NCI-H345 treated with DMSO at 0.1 percent for 48 hours (cell line): ENCODE measurements at regions not wholly inside any gene's neighbourhood (a gene's known extent, or its start where the extent isn't known, plus 50 kb on each side); places are given as distances from the start of the nearest gene placed in this dataset.
"Not testable (repeated sequence)": the region's sequence is repeated elsewhere in the genome, so short reads cannot be mapped to it uniquely, and the experiment has no call there.

Experiments
- DNase-seq: peaks from one replicate; lab custom pipeline; 2025; ENCODE audit not compliant: unreplicated experiment; lab: John Stamatoyannopoulos, UW

DNA sequence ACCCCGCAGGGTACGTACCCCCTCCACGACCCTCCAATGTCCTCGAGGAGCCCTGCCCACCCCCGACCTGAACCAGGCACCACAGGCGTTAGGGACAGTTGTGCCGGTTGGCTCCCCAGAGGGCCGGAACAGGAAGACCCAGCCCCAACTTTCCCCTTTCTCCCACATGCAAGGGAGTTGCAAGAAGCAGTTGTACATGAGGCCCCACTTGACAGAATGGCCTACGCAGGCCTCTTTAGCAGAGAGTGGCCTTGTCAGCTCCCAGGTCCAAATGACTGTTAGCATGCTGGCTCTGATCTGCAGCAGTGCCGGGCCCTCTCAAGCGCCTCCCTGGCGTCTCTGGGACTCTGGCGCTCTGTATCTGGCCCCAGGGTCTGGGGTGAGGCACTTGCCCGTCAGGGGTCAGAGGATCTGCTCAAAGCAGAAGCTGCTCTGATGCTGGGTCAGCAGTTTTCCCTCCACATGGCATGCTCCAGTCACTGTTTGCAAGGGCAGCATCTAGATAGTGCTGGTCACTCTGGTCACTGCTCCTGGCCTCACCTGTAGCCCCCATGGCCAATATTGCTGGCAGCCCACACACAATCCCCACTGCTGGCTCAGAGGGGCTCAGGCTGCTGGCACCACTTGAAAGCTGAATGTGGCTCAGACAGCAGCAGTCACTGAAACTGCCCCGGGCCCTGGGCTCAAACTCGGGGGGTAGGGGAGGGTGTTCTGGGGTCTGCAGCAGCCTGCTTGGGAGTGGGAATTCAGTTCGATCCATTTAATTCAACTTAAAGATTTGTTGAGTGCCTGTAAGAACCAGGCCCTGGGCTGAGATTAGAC, 254.5 kb downstream of the FAM43A start:
- DNase-seq: no peak

DNA sequence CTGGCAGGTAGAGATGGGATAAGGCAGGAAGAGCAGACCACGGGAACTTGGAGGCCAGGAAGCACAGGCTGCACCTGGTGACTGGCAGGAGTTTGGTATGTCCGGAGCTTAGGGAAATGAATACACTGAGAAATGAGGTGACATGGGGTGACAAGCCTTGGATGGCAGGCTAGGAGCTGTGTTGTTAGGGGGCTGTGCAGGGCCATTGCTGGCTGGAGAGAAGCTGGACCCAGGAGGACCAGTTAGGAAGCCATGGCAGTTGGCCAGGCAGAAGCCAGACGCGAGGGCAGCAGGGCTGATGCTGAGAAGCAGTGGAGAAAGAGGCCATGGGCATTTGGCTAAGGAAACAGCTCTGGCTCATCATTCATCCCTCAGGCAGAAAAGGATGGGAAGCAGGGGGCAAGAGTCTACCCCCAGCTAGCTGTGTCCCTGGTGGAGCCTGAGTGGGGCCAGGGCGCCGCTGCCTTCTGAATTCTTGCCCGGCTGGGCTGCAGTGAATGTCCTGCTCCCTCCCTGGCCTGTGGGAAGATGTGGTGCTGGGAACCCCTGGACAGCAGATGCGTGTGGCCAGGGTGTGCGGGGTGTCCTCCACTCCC, 255.8 kb downstream of the FAM43A start:
- DNase-seq: no peak

DNA sequence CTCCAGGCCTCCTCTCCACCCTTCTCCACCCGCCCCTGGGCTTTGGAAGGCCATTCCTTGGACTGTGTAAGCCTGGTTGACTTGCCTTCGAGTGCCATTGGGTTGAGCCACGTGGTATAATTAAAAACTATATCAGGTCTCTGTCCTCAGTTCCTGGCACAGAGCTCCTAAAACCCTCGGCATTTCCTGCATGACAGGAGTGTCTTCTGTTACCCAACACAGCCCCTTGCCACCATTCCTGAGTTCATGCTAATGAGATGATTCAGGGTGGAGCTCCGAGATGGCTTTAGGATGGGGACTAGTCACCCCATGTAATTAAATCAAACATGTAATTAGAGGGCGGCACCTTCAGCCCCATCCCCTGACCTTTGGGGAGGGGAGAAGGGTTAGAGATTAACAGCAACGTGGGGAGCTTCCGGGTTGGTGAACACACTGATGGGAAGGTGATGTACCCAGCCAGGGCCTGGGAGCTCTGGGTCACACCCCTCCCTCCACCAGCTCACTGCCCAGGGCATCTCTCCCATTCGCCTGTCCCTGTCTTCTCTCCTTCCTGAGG, 256.4 kb downstream of the FAM43A start:
- DNase-seq: no peak

DNA sequence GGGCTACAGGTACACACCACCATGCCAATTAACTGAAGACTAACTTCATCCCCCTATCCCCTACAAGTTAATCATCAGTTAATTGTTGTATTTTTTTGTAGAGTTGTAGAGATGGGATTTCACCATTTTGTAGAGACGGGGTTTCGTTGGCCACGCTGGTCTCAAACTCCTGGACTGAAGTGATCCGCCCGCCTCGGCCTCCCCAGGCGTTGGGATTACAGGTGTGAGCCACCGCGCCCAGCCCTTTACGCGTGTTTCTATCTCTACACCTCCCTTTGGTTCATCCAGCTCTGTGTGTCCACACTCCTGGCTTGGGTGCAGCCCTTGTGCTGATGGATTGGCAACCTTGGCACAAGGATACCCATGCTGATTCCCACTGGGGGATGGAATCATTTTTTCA, 258.8 kb downstream of the FAM43A start:
- DNase-seq: no peak

DNA sequence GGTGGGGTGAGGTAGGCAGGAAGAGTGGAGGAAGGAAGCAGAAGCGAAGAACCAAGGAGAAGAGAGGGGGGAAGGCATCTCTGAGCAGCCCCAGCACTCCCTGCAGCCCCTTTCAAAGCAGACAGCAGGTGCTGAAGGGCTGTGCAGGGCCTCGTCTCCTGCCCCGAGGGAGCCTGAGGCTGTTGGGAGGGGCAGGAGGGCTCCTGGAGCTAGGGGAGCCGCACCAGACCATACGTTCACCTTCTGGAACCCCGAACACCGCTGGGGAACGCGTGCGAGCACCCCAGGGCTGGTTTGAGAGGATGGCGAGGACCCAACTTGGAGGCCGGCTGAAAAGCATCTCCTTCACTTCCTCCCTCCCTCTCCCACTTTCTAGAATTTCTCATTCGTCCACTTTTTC, 259.8 kb downstream of the FAM43A start:
- DNase-seq: no peak

DNA sequence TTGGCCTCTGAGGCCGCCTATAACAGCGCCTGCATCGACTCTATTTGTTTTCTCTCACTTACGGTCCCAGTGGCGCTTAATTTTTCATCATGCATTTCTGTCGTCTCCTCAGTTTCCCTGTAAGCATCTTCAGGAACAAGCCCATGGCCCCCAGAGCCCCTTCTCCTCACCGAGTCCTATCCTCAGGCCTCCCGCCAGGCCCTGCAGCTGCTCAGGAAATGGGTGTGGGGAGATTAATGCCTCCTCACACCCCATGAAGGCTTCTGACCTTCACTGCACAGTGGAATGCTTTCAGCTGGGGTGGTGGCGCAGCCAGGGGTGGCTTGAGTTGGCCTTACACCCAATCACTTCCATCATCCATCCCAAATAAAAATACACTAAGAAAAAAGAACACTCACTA, 260.4 kb downstream of the FAM43A start:
- DNase-seq: no peak

DNA sequence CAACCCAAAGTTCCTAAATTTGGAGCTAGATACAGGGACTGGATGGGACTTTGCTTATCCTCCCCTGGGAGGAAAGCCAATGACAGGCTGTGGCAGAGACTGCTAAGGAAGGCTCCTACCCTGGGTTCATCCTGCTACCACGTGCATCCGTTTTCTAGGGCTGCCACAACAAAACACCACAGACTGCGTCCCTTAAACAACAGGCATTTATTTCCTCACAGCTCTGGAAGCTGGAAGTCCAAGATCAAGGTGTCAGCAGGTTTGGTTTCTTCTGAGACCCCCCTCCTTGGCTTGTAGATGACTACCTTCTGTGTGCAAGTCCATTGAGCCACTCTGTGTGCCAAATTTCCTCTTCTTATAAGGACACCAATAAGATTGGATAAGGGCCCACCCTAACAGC, 263.9 kb downstream of the FAM43A start:
- no peak for DNase-seq

DNA sequence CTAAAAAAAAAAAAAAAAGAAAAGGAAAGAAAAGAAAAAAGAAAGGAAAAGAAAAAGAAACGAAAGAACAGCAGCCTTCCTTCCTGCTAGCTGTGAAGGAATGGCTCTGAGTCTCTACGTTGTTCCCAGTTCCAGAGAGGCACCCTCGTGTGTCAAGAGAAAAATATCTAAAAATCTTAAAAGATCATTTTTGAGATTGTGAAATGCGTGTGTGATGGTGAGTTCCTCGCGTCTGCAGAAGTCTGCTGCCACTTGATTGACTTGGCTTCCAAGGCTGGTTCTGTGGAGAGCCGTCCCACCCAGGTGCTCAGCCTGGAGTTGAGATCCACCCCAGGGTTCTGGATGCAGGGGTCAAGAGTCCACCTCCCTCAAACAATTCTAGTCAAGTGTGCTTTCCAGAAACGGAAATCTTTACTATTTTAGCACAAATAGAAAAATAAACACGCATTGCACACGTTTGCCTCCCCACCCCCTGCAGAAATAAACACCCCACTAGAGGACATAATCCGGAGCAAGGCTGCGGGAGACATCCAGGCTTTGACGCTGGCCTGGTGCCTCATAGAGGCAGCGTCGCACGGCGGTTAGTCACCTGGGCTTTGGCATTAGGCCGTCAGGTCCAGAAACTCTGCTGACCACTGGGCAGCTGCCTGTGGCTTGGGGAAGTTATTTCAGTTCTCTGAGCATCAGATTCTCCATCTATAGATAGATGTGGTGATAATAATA, 265.4 kb downstream of the FAM43A start:
- no peak for DNase-seq

DNA sequence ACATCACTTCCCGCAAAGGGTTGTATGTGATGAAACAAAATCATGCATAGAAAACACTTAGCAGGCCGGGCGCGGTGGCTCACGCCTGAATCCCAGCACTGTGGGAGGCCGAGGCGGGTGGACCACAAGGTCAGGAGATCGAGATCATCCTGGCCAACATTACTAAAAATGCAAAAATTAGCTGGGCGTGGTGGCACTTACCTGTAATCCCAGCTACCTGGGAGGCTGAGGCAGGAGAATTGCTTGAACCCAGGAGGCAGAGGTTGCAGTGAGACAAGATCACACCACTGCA, 265.9 kb downstream of the FAM43A start:
- DNase-seq: not testable (repeated sequence)

DNA sequence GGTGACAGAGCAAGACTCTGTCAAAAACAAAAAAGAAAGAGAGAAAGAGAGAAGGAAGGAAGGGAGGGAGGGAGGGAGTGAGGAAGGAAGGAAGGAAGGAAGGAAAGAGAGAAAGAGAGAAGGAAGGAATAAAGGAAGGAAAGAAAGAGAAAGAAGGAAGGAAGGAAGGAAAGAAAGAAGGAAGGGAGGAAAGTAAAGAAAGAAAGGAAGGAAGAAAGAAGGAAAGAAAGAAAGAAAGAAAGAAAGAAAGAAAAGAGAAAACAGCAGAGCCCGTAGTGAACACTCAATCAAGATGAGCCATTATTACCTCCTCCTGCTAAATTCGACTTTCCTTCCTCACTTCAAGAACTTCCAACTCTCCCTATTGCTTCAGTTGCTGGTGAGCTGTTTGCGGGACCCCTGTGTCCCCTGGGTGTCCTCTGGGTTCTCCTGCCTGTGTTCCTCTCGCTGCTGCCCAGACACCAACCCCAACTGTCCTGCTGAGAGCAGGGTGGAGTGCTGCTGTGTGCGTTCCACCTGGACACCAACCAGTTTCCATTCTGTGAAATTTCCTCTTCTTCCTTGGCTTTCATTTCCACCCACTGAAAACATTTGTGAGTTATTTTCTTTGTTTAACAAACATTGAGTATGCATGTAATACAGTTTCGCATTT, 266.4 kb downstream of the FAM43A start:
- no peak for DNase-seq

DNA sequence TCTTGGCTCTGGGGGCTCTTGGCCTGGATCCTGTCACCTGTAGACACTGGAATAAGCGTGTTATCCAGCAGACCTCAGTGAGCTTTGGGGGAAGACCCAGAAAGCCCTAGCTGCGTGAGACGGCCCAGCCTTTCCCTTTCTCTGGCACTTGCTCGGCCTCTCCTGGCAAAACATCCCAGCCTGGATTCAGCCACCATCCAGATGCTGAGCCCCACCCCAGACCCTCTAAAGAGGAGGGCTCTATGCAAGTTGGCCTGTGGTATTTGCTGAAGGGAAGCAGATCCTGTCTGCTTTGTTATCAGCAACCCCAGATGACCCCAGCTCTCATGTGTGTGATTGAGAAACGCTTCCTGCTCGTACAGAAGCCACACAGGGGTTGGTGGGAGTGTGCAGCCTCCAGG, 267.2 kb downstream of the FAM43A start:
- DNase-seq: no peak

DNA sequence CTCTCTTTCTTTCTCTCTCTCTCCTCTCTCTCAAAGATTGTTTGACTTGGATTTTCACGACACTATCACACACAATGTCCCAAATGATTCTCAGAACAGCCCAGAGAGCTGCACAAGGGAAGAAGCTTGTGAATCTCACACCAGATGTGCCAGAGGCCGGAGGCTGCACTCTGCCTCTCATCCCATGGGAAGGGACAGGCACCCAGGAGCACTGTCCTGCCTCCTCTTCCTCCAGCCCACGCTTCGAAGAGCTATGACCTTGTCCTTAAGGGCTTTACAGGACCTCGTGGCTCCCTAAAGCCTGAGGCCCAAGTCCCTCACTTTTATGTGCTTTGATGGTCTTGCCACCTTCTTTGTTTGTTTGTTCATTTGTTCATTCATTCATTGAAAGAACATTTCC, 267.6 kb downstream of the FAM43A start:
- no peak for DNase-seq

DNA sequence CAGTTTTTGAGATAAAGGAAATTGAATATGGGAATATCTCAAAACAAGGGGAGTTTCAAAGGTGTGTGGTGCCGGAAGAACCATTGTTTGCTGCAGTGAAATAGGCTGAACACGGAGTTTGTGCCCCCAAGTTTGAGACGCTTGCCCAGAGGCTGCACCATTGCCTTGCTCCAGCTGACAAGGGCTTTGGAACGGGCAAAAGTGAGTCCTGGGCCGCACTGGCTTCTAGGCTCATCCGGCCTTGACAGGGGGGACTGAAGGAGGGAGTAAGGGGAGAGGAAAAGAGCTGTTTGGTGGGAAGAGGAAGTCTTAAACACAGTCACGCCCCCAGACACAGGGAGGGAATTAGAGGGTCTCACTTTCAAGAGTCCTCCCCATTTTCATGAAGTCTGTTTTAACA, 269.9 kb downstream of the FAM43A start:
- no peak for DNase-seq

DNA sequence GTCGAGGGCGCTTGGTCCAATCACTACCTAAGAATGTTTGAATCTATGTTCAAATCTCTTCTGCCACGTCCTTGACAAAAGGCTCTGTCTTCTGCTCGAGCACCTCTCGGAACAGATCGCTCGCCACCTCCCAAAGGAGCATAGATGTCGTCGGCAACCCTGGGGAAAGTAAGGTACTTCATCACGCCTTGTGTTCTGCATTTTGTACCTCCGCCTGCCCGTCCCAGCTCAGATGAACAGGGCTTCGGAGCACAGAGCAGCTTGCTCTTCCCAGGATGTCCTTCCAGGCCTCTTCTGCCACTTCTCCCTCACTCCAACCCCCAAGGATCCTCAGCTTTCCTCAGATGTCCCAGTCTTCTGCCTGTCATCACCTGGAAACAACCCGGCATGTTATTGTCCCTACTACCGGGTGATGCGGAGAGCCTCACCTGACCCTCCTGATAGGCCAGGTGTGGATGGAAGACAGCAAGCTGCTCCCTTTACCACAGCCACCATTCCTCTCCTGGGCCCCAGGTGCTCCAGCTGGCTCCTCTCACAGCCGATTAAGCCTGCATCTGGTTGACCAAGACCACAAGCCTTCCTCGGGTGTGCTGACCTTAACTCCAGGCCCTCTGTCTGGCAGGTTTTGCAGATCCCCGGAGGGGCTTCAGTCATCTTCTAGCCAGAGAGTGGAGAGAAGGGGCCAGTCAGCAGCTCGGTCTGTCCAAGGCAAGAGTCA, 270.5 kb downstream of the FAM43A start:
- DNase-seq: no peak

DNA sequence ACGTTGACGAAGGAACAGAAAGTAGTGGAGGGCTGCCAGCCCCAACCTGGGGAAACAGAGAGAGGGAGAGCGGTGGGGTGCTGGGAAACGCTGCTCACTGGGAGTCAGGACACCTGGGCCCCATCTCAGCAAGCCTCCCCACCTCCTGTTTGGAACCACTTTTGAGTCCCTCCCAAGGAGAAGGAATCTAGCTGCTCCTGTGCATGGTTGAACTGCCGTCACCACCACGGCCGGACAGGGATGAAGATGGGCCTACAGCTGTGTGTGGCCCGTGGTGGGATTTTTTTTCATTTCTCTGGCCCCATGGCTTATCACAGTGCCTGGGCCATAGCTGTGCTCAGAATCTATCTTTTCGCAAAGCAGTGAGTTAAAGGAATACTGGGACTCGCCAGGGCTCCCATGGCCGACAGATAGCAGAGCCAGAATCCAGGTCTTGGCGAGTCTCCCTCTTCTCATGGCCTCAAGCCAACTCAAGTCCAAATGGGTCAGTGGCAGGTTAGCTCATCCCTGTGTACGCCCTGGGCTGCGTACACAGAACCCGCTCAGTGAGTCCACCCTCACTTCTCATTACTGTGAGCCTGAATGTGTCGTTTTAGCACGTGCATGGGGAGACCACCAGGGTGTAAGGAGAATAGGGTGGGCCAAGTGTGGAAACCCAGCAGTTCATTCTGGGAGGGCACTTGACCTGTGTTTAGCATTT, 271.2 kb downstream of the FAM43A start:
- no peak for DNase-seq

DNA sequence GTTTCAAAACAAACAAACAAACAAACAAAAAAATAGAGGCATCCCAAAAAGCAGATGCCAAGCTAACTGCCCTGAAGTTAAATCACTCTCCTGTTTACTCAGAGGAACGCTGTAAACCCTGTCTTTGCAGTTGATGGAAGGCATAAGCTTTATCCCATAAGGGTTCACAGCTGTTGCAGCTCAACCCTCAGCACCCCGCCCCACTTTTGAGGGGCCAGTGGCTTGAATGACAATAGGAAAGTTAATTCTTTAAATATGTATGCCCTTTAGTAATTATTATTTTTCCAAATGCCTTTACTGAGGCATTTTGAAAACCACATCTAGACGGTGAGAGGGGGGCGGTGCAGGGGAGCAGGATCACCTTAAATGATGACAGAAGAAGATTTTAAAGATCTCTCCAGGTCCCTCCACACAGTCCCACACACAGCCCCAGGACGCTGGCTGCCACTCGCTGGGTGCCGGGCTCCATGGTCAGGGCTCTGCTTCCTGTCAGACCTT, 272.1 kb downstream of the FAM43A start:
- DNase-seq: no peak

DNA sequence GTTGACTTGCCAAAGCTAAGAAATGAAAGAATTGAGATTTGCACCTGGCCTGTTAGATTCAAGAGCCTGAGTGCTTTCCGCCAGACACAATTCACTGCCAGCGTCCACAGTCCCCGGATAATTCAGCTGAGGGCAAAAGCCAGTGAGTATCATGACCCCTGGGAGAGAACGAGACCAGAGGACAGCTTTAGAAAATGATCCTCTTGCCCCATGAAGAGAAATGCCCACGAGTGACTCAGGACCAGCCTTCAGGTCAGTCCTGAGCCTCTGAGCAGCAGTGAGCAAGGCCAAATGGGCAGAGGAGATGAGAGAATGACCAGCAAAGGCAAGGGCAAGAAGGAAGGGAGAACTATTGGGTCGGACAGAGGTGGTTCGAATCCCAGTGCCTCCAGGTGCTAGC, 273.5 kb downstream of the FAM43A start:
- no peak for DNase-seq

DNA sequence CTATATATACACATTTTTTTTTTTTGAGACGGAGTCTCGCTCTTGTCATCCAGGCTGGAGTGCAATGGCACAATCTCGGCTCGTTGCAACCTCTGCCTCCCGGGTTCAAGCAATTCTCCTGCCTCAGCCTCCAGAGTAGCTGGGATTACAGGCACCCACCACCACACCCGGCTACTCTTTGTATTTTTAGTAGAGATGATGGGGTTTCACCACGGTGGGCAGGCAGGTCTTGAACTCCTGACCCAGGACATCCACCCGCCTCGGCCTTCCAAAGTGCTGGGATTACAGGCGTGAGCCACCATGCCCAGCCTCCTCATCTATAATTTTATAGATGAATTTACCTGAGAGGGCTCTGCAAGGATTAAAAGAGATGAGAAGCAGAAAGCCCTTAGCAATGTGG, 274.0 kb downstream of the FAM43A start:
- not testable (repeated sequence) for DNase-seq

DNA sequence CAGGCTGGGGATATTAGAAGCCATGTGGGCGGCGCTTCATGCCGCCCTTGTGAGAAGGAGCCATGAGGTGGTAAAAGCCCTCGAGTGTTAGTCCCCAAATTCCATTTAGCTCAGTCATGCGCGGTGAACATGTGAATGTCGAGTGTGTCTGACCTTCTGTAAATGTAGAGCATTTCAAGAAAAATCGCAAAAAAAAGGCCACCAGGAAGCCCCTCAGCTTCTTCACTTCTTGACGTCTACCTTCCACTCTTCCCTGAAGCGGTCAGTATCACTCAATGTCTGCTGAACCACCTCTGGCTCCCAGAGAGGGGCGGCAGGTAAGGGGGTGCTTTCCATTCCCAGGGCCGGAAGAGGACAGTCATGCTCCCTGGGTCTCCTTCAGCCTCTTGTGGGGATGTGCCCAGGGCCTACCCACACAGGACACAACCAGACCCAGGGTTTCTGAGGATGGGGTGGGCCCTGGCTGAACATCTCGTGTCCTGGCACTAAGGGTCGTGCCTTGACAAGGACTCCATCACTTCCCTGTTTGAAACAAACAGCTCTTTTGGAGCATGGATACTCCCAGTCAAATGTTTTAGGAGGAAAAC, 274.9 kb downstream of the FAM43A start:
- no peak for DNase-seq

DNA sequence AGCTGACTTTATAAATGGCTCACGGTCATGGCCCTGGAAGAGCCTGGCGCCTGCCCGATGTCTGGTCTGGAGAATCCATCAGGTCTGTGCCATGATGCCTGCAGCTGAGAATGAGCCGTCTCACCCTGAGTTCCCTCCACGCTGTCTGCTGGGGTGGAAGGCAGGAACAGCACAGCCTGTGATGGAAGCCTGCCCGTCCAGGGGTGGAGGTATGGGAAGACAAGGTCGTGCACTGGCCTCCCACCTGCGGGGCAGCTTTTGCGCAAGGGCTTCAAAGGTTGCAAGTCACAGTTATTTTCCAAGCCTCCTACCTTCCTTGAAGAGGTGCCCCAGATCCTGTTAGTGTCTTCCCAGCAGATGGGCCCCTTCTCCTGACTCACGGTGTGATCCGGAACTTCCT, 275.5 kb downstream of the FAM43A start:
- DNase-seq: no peak
